NCI-H2029 (cell line): ENCODE measurements at regions not wholly inside any gene's neighbourhood (a gene's known extent, or its start where the extent isn't known, plus 50 kb on each side); places are given as distances from the start of the nearest gene placed in this dataset.

Source experiments
- DNase-seq: peaks from one replicate; lab custom pipeline; 2025; lab: John Stamatoyannopoulos, UW

- DNase-seq, result no peak
These were observed 756.0 kb upstream of the RBFOX1 start for GRCh38 chr16:6576606-6577005.

GRCh38 chr16:6576113-6576512, 756.5 kb upstream of the RBFOX1 start:
- DNase-seq, result no peak

GRCh38 chr16:6574146-6574545, 758.5 kb upstream of the RBFOX1 start:
- no peak for DNase-seq

GRCh38 chr16:6573577-6573976, 759.1 kb upstream of the RBFOX1 start:
- no peak for DNase-seq

GRCh38 chr16:6571044-6571443, 761.6 kb upstream of the RBFOX1 start:
- no peak for DNase-seq

- DNase-seq, result no peak
These were observed 762.1 kb upstream of the RBFOX1 start for GRCh38 chr16:6570530-6570929.

GRCh38 chr16:6562986-6563385, 769.7 kb upstream of the RBFOX1 start:
- DNase-seq, result no peak

GRCh38 chr16:6560306-6561100, 772.1 kb upstream of the RBFOX1 start:
- DNase-seq, result no peak

GRCh38 chr16:6558661-6559060, 774.0 kb upstream of the RBFOX1 start:
- no peak for DNase-seq

- DNase-seq, result no peak
These were observed 774.5 kb upstream of the RBFOX1 start for GRCh38 chr16:6558126-6558525.

- no peak for DNase-seq
These were observed 775.2 kb upstream of the RBFOX1 start for GRCh38 chr16:6557353-6558023.

GRCh38 chr16:6549415-6549814, 783.2 kb upstream of the RBFOX1 start:
- no peak for DNase-seq

GRCh38 chr16:6548507-6548906, 784.1 kb upstream of the RBFOX1 start:
- no peak for DNase-seq

GRCh38 chr16:6547131-6547530, 785.5 kb upstream of the RBFOX1 start:
- no peak for DNase-seq

GRCh38 chr16:6545329-6545728, 787.3 kb upstream of the RBFOX1 start:
- no peak for DNase-seq

GRCh38 chr16:6541267-6541666, 791.4 kb upstream of the RBFOX1 start:
- DNase-seq, result no peak

- no peak for DNase-seq
These were observed 796.2 kb upstream of the RBFOX1 start for GRCh38 chr16:6536411-6536810.

GRCh38 chr16:6531067-6531466, 801.6 kb upstream of the RBFOX1 start:
- no peak for DNase-seq

- no peak for DNase-seq
These were observed 804.4 kb upstream of the RBFOX1 start for GRCh38 chr16:6528217-6528616.

- DNase-seq, result no peak
These were observed 805.0 kb upstream of the RBFOX1 start for GRCh38 chr16:6527646-6528045.

GRCh38 chr16:6524501-6524900, 808.1 kb upstream of the RBFOX1 start:
- no peak for DNase-seq

- no peak for DNase-seq
These were observed 815.5 kb upstream of the RBFOX1 start for GRCh38 chr16:6517020-6517720.

- no peak for DNase-seq
These were observed 820.1 kb upstream of the RBFOX1 start for GRCh38 chr16:6512512-6512911.
